RKO (cell line): ENCODE measurements at regions not wholly inside any gene's neighbourhood (a gene's known extent, or its start where the extent isn't known, plus 50 kb on each side); places are given as distances from the start of the nearest gene placed in this dataset.

Source experiments
- DNase-seq: peaks from one replicate; pipeline ENCODE4 v3.0.0-alpha.2; 2016; ENCODE audit warnings: low spot score

- no peak for DNase-seq
Measured at GRCh38 chr4:73001885-73002284, 67.6 kb downstream of the COX18 start.

DNA sequence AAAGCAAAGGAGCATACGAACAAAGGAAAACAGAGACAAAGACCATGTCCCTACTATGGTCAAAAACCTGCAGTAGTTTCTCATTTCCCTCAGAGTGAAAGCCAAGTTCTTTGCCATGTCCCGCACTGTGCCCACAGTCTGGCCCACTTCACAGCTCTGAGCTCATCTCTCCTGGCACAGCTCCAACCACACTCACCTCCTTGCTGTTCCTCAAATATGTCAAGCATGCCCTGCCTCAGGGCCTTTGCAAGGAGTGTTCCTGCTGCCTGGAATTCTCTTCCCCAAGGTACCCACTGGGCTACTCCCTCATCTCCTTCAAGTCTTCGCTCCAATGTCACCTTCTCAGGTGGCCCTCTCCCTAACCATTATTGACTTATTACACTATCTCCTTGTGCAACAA, 72.1 kb downstream of the COX18 start:
- peak; percentile 36 for DNase-seq

DNA sequence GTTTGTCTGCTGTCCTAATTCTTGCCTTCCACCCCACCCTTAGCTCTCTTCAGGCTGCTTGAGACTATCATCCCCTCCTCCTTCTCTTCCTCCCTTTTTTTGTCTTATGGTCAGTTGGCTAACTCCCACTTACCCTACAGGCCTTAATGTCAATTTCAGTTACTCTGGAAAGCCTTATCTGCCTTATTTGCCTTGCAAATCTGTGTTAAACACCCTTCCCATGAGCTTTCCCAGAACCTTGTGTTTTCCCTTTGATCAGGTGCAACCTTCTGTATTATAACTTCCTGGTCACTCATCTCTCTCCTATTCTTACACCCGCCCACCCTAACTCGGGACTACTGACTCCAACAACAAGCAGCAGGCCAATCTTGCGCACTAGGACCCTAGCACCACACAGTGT, 74.8 kb downstream of the COX18 start:
- no peak for DNase-seq

GRCh38 chr4:72993876-72994275, 75.6 kb downstream of the COX18 start:
- DNase-seq: no peak

- peak; percentile 4 for DNase-seq
Measured at GRCh38 chr4:72991873-72992272, 77.6 kb downstream of the COX18 start.

DNA sequence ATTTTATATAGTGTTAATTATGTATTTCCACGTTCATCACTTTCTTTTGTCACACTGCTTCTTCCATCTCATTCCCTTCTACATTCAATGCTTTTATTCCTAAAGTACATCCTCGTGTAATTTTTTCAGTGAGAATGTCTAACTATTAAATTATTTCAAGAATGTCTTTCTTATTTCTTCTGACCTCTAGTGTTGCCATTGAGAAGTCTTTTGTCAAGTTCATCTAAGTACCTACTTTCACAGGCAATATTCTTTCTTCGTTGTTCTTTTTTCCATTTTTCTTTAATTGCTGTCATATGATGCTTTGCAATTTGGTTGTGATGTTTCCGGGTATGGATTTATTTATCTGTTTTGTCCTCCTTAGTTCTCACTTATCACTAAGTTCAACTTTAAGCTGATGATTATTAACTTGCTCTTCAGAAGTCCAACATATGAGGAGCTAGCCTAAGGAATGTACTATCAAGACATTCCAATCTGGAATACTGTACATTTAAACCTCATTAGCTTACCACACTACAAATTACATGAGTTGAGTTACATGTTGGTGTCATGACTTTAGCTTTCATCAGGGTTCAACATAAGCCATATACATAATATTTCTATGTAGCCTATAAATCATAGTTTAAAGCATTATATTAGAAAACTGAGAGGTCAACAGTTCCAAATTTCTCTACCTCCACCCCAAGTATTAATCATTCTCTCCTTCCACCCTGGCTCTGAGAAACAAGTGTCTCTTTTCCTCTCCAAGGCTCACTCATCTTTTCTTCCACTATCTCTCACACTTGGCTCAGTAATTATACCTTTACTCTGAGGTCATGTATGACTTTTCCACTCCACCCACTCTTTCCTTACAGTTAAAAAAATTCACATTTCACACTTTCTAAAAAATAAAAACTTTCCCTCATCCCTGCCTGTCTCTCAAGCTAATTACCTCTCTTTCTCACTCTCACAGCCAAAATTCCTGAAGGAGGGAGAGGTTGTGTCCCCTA, 81.5 kb downstream of the COX18 start:
- DNase-seq: peak; percentile 7

DNA sequence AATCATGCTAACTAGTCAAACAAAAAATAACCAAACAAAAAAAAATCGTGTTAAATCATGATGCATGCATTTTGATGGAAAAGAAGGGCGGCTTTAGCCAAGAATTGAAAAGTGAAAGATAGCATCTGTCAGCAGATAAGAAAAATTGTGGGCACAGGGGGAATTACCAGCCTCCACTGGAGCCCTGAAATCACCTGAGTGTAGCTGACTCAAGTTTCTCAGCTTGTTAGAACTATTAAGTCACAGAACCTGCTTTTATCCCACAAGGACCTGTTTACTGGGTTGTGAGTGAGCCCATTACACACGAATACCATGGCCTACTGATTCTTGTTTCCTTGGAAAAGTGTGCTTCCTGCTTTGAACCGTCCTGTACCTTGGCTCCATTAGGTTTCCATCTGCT, 85.2 kb downstream of the COX18 start:
- DNase-seq: no peak

- DNase-seq: no peak
Measured at GRCh38 chr4:72983709-72984108, 85.8 kb downstream of the COX18 start.

GRCh38 chr4:72977936-72978485, 91.5 kb downstream of the COX18 start:
- no peak for DNase-seq

- no peak for DNase-seq
Measured at GRCh38 chr4:72975488-72975784, 94.1 kb downstream of the COX18 start.

DNA sequence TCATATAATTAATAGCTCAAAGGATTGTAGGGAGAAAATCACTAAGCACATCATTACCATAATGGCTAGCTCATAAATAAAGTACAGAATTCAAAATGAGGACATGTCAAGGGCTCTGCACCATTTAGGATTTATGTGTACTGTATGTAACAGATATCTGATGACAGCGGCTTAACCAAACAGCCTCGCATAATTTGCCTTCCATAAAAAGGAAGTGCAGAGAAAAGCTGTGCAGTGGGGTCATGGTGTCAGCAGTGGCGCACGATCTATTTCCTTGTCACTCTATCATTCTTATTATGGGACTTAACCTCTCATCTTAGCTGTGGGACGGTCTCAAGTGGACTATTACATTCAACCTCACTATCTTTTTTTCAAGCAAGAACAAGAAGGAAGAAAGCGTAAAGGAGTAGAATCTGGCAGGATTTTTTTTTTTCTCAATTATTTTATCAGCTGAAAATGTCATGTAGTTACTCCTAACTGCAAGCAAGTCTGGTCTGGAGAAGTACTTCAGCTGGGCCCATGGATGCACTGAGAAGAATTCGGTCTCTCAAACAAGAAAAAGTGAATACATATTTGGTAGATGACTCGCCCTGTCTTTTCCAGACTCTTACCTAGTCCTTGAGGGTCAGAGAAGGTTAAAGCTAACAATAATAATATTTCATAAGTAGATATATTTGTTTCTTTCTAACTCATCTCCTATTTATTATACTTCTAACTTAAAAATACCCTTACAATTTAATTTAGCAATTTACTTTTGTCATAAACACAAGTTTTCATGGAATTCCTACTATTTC, 94.6 kb downstream of the COX18 start:
- DNase-seq: no peak

GRCh38 chr4:72971572-72971971, 97.9 kb downstream of the COX18 start:
- peak; percentile 83 for DNase-seq

DNA sequence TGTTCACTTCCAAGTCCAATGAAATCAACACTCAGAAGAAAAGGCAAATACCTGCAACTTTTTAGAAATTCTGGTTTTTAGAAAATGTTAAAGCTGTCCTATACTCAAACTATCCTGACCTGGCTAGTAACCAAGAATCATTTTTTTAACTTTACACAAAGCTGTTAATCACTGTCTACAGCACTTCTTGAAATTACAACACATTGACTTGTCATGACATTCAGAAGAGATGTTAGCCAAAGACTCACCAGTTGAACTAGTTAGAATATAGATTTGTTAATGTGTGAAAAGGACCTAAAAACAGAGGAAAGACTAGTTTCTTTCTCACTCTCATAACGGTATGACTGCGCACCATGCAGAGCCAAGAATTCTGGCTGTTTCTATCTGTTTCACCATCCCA, 98.8 kb downstream of the COX18 start:
- DNase-seq: no peak

DNA sequence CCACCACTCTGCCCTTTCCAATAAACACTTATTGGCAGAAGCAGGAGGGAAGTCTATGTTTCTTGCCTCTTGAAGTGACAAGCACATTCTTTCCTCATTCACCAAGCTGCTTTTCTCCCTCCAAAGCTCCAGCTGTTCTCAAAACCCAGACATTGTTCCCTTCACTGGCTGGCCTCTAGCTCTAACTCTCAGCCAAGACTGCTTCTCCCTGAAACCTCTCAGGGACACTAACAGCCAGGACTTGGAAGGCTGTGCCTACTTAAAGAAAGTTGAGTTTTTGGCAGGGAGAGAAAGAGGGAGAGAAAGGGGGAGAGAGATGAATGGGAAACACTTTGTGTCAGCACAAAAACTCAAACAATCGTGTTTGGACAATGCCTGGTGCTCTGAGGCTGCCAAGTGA, 99.5 kb downstream of the COX18 start:
- no peak for DNase-seq

DNA sequence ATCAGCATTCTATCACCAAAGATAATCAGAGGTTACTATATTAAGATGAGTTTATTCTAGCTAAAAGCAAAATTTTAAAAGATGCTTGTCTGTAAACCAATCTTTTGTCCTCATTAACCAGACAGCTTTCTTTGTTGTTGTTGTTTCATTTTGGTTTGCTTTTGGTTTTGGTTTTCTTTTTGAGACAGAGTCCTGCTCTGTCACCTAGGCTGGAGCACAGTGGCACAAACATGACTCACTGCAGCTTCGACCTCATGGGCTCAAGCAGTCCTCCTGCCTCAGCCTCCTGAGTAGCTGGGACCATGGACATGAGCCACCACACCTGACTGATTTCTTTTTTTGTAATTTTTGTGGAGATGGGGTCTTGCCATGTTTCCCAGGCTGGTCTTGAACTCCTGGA, 102.9 kb downstream of the COX18 start:
- DNase-seq: no peak

GRCh38 chr4:72959411-72959810, 110.1 kb downstream of the COX18 start:
- no peak for DNase-seq

DNA sequence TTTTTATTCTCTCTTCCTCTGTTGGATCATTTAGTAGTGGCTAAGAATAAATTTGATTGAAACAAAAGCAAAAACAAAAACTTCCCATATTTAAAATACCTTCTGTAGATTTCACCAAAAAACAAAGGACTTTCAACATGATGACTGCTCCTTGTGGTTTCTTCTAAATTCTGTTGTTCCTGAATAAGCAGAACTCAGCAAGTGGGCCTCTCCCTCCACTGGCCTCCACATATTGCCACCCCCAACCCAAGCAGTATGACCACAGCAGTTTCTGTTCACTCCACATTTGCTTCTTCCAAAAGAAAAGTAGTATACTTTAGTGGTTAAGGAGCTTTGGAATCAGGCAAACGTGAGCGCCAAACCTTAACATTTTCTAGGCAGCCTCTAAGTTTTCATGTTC, 114.7 kb downstream of the COX18 start:
- DNase-seq: no peak

- no peak for DNase-seq
Measured at GRCh38 chr4:72953571-72953970, 115.9 kb downstream of the COX18 start.

GRCh38 chr4:72951628-72952027, 117.9 kb downstream of the COX18 start:
- peak; percentile 28 for DNase-seq

- DNase-seq: no peak
Measured at GRCh38 chr4:72951147-72951546, 118.4 kb downstream of the COX18 start.

DNA sequence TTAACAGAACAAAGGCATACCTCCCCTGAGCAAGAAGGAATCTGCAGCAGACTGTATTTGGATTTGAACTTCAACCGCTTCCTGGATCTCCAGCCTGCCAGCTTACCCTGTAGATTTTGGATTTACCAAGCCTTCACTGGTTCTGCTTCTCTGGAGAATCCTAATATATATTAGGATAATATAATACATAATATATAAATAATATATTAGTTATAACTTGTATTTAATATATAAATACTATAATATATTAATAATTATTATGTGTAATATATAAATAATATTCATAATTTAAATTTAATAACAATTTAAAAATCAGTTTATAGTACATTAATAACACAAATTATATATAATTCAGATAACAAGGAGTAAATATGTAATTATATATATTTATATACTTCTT, 121.4 kb downstream of the COX18 start:
- DNase-seq: no peak

- DNase-seq: no peak
Measured at GRCh38 chr4:72945719-72946336, 123.7 kb downstream of the COX18 start.

GRCh38 chr4:72942565-72942964, 127.0 kb downstream of the COX18 start:
- DNase-seq: no peak
